ENCODE measurements at regions not wholly inside any gene's neighbourhood (a gene's known extent, or its start where the extent isn't known, plus 50 kb on each side); places are given as distances from the start of the nearest gene placed in this dataset.

DNA sequence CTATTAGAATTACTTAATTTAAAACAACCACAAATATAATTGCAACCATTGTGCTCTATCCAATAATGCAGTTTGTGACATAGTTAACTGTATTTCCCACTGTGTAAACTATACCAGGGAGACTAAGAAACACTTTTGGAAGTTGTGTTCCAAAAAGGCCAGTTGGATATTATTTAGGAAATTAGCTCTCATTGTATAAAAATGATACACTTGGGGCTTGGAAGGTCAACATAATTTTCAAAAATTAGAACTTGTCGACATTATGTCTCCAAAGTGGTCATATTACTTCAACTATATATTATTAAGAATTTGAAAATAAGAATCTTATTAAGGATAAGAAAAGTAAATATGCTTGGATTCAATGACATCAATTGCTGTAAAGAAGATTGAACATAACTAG is 876.6 kb downstream of the MRPL39 start:
- H3K4me3 Mint-ChIP-seq = no peak overlapping the region
- Histone ChIP-seq H3K4me3 (ENCODE audit: low read length) (no peak overlapping the region), H3K36me3 (ENCODE audit: control insufficient read depth in 2 of 3, insufficient read depth in 3 of 3, low read length in 3 of 3) (no peaks in the 10 kb centered on the region), H3K4me1 (ENCODE audit: control insufficient read depth in 2 of 2, insufficient read depth in 2 of 2, low read length in 2 of 2) (no peaks in the 10 kb centered on the region), H3K9me3 (ENCODE audit: control insufficient read depth in 2 of 3, low read length in 3 of 3) (no peaks in the 10 kb centered on the region), H3K27me3 (ENCODE audit: control insufficient read depth in 2 of 2, insufficient read depth in 2 of 2, low read length in 2 of 2) (no peaks in the 10 kb centered on the region), H3K27ac (ENCODE audit: low read depth, low read length) (no peak overlapping the region)
- no peak for DNase-seq
- no peaks in the 10 kb centered on the region for H3K4me1 Mint-ChIP-seq
- CTCF ChIA-PET = no interaction called here
- intact Hi-C loops (cut with micrococcal nuclease) = no loop called here
- no peaks in the 10 kb centered on the region for H3K27me3 Mint-ChIP-seq
- no peaks in the 10 kb centered on the region for H3K9me3 Mint-ChIP-seq
- no peak overlapping the region for H3K27ac Mint-ChIP-seq
- no peaks in the 10 kb centered on the region for H3K36me3 Mint-ChIP-seq
- ATAC-seq = no peak
- POLR2A ChIA-PET = no interaction called here

DNA sequence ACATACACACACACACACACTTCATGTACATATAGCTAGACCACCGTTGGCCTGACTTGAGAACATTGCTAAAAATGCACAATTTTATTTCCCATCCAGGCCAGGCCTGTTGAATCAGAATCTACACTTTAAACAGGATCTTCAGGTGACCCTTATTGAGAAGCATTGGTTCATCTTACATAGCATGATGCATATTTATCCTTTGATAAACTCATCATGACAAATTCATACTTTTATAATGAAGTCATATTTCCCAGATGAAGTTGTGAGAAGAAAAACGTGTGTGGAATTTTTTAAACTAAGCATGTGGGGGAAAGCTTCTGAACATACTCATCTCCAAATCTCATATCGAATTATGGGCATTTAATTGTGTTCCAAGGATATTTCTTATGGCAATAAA is 877.7 kb downstream of the MRPL39 start:
- Mint-ChIP-seq H3K4me3 (no peak overlapping the region), H3K27me3 (no peaks in the 10 kb centered on the region), H3K27ac (no peak overlapping the region), H3K9me3 (no peaks in the 10 kb centered on the region), H3K36me3 (no peaks in the 10 kb centered on the region), H3K4me1 (no peaks in the 10 kb centered on the region)
- H3K9me3 ChIP-seq (ENCODE audit: control insufficient read depth in 2 of 3, low read length in 3 of 3) = no peaks in the 10 kb centered on the region
- DNase-seq (no peak), ATAC-seq (no peak)
- H3K27me3 ChIP-seq (ENCODE audit: control insufficient read depth in 2 of 2, insufficient read depth in 2 of 2, low read length in 2 of 2) = no peaks in the 10 kb centered on the region
- no peaks in the 10 kb centered on the region for H3K36me3 ChIP-seq (ENCODE audit: control insufficient read depth in 2 of 3, insufficient read depth in 3 of 3, low read length in 3 of 3)
- POLR2A ChIA-PET = no interaction called here
- H3K4me1 ChIP-seq (ENCODE audit: control insufficient read depth in 2 of 2, insufficient read depth in 2 of 2, low read length in 2 of 2) = no peaks in the 10 kb centered on the region
- no peak overlapping the region for H3K27ac ChIP-seq (ENCODE audit: low read depth, low read length)
- no peak overlapping the region for H3K4me3 ChIP-seq (ENCODE audit: low read length)
- CTCF ChIA-PET = no interaction called here
- intact Hi-C loops (cut with micrococcal nuclease) = no loop called here

DNA sequence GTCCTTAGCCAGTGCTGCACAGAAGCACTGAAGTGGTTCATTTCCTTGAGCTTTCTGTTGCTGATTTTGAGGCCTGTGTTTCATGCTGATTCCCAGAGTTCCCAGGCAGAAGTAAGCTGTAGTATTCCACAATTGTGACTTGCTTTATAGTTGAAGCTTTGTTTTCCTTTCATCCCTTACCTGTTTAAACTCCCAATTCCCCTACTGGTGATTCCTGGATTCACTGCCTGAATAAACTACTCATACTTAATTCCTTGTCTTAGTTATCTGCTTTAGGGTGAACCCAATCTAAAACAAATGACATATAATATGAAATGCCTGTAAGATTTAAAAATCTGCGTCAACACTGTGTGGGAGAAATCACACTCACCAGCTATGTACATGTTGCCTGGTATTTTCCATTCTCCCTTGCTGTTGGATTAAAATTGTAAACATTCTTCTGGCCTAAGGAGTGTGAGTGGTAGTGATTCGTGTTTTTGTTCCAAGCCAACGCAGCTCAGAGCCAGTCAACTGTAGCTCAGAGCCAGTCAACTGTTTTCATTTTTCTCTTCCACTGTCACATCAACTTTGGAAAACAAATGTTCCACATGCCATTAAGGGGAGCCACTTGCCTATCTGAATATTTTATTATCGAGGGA is 879.4 kb downstream of the MRPL39 start:
- CTCF ChIA-PET = no interaction called here
- DNase-seq (no peak), ATAC-seq (no peak)
- H3K9me3 ChIP-seq (ENCODE audit: control insufficient read depth in 2 of 3, low read length in 3 of 3) = no peaks in the 10 kb centered on the region
- H3K4me1 ChIP-seq (ENCODE audit: control insufficient read depth in 2 of 2, insufficient read depth in 2 of 2, low read length in 2 of 2) = no peaks in the 10 kb centered on the region
- H3K36me3 Mint-ChIP-seq = no peaks in the 10 kb centered on the region
- peaks cover 0 to 3% (median 0%) of the 10 kb centered on the region in 11 donors for H3K9me3 Mint-ChIP-seq
- H3K36me3 ChIP-seq (ENCODE audit: control insufficient read depth in 2 of 3, insufficient read depth in 3 of 3, low read length in 3 of 3) = no peaks in the 10 kb centered on the region
- no peak overlapping the region for H3K27ac ChIP-seq (ENCODE audit: low read depth, low read length)
- H3K4me1 Mint-ChIP-seq = no peaks in the 10 kb centered on the region
- POLR2A ChIA-PET = no interaction called here
- no peaks in the 10 kb centered on the region for H3K27me3 Mint-ChIP-seq
- H3K27ac Mint-ChIP-seq = no peak overlapping the region
- intact Hi-C loops (cut with micrococcal nuclease) = no loop called here
- no peaks in the 10 kb centered on the region for H3K27me3 ChIP-seq (ENCODE audit: control insufficient read depth in 2 of 2, insufficient read depth in 2 of 2, low read length in 2 of 2)
- no peak overlapping the region for H3K4me3 ChIP-seq (ENCODE audit: low read length)
- no peak overlapping the region for H3K4me3 Mint-ChIP-seq

DNA sequence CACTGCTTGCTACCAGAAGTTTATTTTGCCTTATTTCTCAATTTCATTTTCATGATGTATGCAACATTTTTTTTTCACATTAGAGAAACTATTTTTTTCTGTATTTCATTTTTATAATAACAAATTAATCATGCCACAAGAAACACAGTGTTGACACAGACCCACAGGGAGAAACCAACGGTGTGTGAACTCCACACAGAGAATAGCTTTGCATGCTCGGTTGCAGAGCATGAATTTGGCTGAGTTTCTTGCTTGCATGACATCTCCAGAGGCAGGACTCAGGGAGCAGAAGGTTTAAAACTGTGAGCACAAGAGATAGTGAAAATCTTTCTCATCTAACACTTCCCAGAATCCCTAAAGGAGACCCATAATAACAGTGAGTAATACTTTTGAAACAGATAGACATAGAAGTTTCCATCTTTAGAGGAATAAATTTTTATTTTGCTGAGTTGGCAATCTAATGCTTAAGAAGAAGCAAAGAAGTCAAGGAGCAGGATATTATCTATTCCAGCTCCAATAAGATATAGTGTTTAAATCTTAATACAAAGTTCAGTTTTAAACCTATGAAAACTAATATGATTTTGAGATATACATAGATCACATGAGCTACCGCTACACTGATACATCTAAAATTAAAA is 890.9 kb downstream of the MRPL39 start:
- no peaks in the 10 kb centered on the region for H3K27me3 Mint-ChIP-seq
- ATAC-seq = no peak
- H3K4me3 ChIP-seq (ENCODE audit: low read length) = no peak overlapping the region

DNA sequence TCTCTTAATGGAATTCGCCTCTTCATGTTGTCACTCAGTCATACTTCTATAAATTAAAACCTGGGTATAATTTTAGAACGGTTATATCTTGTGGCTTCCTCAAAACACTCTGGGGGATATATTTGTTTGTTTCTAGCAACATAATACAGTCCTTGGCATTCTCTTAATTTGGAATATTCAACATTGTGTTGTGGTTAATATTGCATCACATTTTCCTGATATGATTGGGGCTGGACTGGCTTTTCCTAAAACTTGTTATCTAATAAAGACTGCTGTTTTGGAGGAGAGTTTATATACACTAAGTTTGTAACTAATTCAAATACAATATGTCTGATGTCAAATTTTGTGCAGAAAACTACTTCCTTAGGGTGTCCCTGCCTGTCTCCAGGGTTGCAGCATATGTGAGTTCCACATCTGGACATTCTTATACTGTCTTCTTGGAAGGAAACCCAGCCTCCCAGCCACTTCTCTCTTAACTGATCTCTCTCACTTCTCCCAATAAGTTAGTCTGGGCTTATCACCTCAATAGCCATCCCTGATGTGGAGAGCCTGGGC is 892.6 kb downstream of the MRPL39 start:
- H3K27me3 Mint-ChIP-seq = no peaks in the 10 kb centered on the region
- CTCF ChIA-PET = no interaction called here
- intact Hi-C loops (cut with micrococcal nuclease) = no loop called here

More for the DNA sequence above, 890.9 kb downstream of the MRPL39 start:
- ChIA-PET CTCF (no interaction called here), POLR2A (interaction anchor here (0.7 kb wide), 1 partner anchor 996 kb away, joined by 4 read pairs; no protein-coding TSS in a partner anchor)
- H3K27me3 ChIP-seq (ENCODE audit: control insufficient read depth in 2 of 2, insufficient read depth in 2 of 2, low read length in 2 of 2) = no peaks in the 10 kb centered on the region
- no peak for DNase-seq
- Mint-ChIP-seq H3K4me3 (no peak overlapping the region), H3K27ac (no peak overlapping the region), H3K4me1 (no peaks in the 10 kb centered on the region), H3K36me3 (no peaks in the 10 kb centered on the region), H3K9me3 (peaks cover 0 to 10% (median 0%) of the 10 kb centered on the region in 11 donors)
- H3K36me3 ChIP-seq (ENCODE audit: control insufficient read depth in 2 of 3, insufficient read depth in 3 of 3, low read length in 3 of 3) = no peaks in the 10 kb centered on the region
- intact Hi-C loops (cut with micrococcal nuclease) = no loop called here
- no peaks in the 10 kb centered on the region for H3K4me1 ChIP-seq (ENCODE audit: control insufficient read depth in 2 of 2, insufficient read depth in 2 of 2, low read length in 2 of 2)
- H3K27ac ChIP-seq (ENCODE audit: low read depth, low read length) = no peak overlapping the region
- H3K9me3 ChIP-seq (ENCODE audit: control insufficient read depth in 2 of 3, low read length in 3 of 3) = no peaks in the 10 kb centered on the region

DNA sequence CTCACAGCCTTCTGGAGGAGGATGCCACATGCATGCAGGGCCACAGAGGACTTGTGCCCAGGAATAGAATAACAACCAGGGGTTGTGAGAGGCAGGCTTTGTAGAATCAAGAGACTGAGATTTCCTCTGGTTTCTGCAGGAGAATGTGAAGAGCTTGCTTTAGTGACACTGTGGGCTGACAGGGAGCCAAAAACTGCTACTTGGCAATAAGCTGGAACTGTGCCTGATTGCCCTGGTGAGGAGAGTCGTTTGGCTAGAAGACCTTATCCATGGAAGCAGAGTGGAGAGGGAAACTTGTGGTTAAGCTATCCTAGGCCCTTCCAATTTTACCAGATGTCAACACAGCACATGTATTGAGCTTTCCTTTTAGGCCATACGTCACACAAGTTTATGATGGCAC is 902.1 kb downstream of the MRPL39 start:
- CTCF ChIA-PET = no interaction called here
- Histone ChIP-seq H3K36me3 (ENCODE audit: control insufficient read depth in 2 of 3, insufficient read depth in 3 of 3, low read length in 3 of 3) (no peaks in the 10 kb centered on the region), H3K27me3 (ENCODE audit: control insufficient read depth in 2 of 2, insufficient read depth in 2 of 2, low read length in 2 of 2) (no peaks in the 10 kb centered on the region), H3K27ac (ENCODE audit: low read depth, low read length) (no peak overlapping the region), H3K9me3 (ENCODE audit: control insufficient read depth in 2 of 3, low read length in 3 of 3) (no peaks in the 10 kb centered on the region), H3K4me3 (ENCODE audit: low read length) (no peak overlapping the region), H3K4me1 (ENCODE audit: control insufficient read depth in 2 of 2, insufficient read depth in 2 of 2, low read length in 2 of 2) (no peaks in the 10 kb centered on the region)
- intact Hi-C loops (cut with micrococcal nuclease) = no loop called here
- H3K4me3 Mint-ChIP-seq = no peak overlapping the region
- no peak overlapping the region for H3K27ac Mint-ChIP-seq
- POLR2A ChIA-PET = no interaction called here
- DNase-seq = no peak
- H3K9me3 Mint-ChIP-seq = peaks cover 0 to 4% (median 0%) of the 10 kb centered on the region in 11 donors
- no peaks in the 10 kb centered on the region for H3K27me3 Mint-ChIP-seq
- no peaks in the 10 kb centered on the region for H3K36me3 Mint-ChIP-seq
- no peak for ATAC-seq
- H3K4me1 Mint-ChIP-seq = no peaks in the 10 kb centered on the region

More for the DNA sequence above, 892.6 kb downstream of the MRPL39 start:
- ATAC-seq (no peak), DNase-seq (no peak)
- H3K36me3 ChIP-seq (ENCODE audit: control insufficient read depth in 2 of 3, insufficient read depth in 3 of 3, low read length in 3 of 3) = no peaks in the 10 kb centered on the region
- no peak overlapping the region for H3K4me3 ChIP-seq (ENCODE audit: low read length)
- POLR2A ChIA-PET = no interaction called here
- no peaks in the 10 kb centered on the region for H3K4me1 Mint-ChIP-seq
- no peak overlapping the region for H3K27ac ChIP-seq (ENCODE audit: low read depth, low read length)
- H3K4me3 Mint-ChIP-seq = no peak overlapping the region
- no peaks in the 10 kb centered on the region for H3K27me3 ChIP-seq (ENCODE audit: control insufficient read depth in 2 of 2, insufficient read depth in 2 of 2, low read length in 2 of 2)
- peaks cover 0 to 6% (median 0%) of the 10 kb centered on the region in 11 donors for H3K9me3 Mint-ChIP-seq
- H3K9me3 ChIP-seq (ENCODE audit: control insufficient read depth in 2 of 3, low read length in 3 of 3) = no peaks in the 10 kb centered on the region
- H3K27ac Mint-ChIP-seq = no peak overlapping the region
- H3K36me3 Mint-ChIP-seq = no peaks in the 10 kb centered on the region
- no peaks in the 10 kb centered on the region for H3K4me1 ChIP-seq (ENCODE audit: control insufficient read depth in 2 of 2, insufficient read depth in 2 of 2, low read length in 2 of 2)

DNA sequence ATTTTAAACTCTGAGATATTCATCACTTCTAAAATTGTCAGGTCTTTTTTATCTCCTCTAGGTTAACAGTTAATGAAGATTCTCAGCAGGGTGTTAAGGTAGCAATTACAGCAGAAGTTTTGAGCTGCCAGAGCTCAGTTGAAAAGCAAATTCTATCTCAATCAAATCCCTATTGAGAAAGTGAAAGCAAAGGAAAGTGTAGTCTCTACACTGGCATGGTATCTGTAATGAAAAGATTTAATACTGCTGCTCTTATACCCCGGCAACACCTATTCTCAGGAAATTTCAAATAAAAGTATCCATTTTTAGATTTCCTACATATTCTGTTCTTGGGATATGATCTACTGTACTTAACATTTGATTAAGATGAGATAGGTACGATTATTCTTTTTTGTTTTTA is 913.5 kb downstream of the MRPL39 start:
- POLR2A ChIA-PET = no interaction called here

More for the DNA sequence above, 913.5 kb downstream of the MRPL39 start:
- Mint-ChIP-seq H3K27me3 (no peaks in the 10 kb centered on the region), H3K4me1 (no peaks in the 10 kb centered on the region), H3K27ac (no peak overlapping the region), H3K4me3 (no peak overlapping the region), H3K36me3 (no peaks in the 10 kb centered on the region), H3K9me3 (peaks cover 0 to 9% (median 0%) of the 10 kb centered on the region in 11 donors)
- Histone ChIP-seq H3K9me3 (ENCODE audit: control insufficient read depth in 2 of 3, low read length in 3 of 3) (no peaks in the 10 kb centered on the region), H3K36me3 (ENCODE audit: control insufficient read depth in 2 of 3, insufficient read depth in 3 of 3, low read length in 3 of 3) (no peaks in the 10 kb centered on the region), H3K27ac (ENCODE audit: low read depth, low read length) (no peak overlapping the region), H3K4me1 (ENCODE audit: control insufficient read depth in 2 of 2, insufficient read depth in 2 of 2, low read length in 2 of 2) (no peaks in the 10 kb centered on the region), H3K4me3 (ENCODE audit: low read length) (no peak overlapping the region), H3K27me3 (ENCODE audit: control insufficient read depth in 2 of 2, insufficient read depth in 2 of 2, low read length in 2 of 2) (no peaks in the 10 kb centered on the region)
- DNase-seq (no peak), ATAC-seq (no peak)
- intact Hi-C loops (cut with micrococcal nuclease) = no loop called here
- CTCF ChIA-PET = no interaction called here
